ENCODE measurements at regions not wholly inside any gene's neighbourhood (a gene's known extent, or its start where the extent isn't known, plus 50 kb on each side); places are given as distances from the start of the nearest gene placed in this dataset.

GRCh38 chr3:73774645-73775044, 149.9 kb upstream of the PDZRN3 start:
- DNase-seq (ENCODE audit: low read depth) = no peak
- H3K4me3 ChIP-seq (ENCODE audit: low read length) = no peak overlapping the region
- no peak for TF ChIP-seq CTCF (conservative IDR thresholded peaks at IDR 0.05; ENCODE audit: low read length)

- no peak overlapping the region for H3K4me3 ChIP-seq (ENCODE audit: low read length)
- no peak for TF ChIP-seq CTCF (conservative IDR thresholded peaks at IDR 0.05; ENCODE audit: low read length)
- DNase-seq (ENCODE audit: low read depth) = no peak
Measured at GRCh38 chr3:73773233-73773632, 148.5 kb upstream of the PDZRN3 start.

GRCh38 chr3:73772076-73772886, 147.5 kb upstream of the PDZRN3 start:
- DNase-seq (ENCODE audit: low read depth) = peak; percentile 24
- no peak for TF ChIP-seq CTCF (conservative IDR thresholded peaks at IDR 0.05; ENCODE audit: low read length)
- H3K4me3 ChIP-seq (ENCODE audit: low read length) = no peak overlapping the region

GRCh38 chr3:73768524-73769308, 144.0 kb upstream of the PDZRN3 start:
- DNase-seq (ENCODE audit: low read depth) = peak; percentile 52
- TF ChIP-seq CTCF (conservative IDR thresholded peaks at IDR 0.05; ENCODE audit: low read length) = peak; percentile 36
- H3K4me3 ChIP-seq (ENCODE audit: low read length) = no peak overlapping the region

- peak overlapping the region; percentile 57 for H3K4me3 ChIP-seq (ENCODE audit: low read length)
Measured at GRCh38 chr3:73766599-73767381, 142.0 kb upstream of the PDZRN3 start.

More at GRCh38 chr3:73766599-73767381, 142.0 kb upstream of the PDZRN3 start:
- peak; percentile 97 for DNase-seq (ENCODE audit: low read depth)
- no peak for TF ChIP-seq CTCF (conservative IDR thresholded peaks at IDR 0.05; ENCODE audit: low read length)
